ENCODE measurements at regions not wholly inside any gene's neighbourhood (a gene's known extent, or its start where the extent isn't known, plus 50 kb on each side); places are given as distances from the start of the nearest gene placed in this dataset.

DNA sequence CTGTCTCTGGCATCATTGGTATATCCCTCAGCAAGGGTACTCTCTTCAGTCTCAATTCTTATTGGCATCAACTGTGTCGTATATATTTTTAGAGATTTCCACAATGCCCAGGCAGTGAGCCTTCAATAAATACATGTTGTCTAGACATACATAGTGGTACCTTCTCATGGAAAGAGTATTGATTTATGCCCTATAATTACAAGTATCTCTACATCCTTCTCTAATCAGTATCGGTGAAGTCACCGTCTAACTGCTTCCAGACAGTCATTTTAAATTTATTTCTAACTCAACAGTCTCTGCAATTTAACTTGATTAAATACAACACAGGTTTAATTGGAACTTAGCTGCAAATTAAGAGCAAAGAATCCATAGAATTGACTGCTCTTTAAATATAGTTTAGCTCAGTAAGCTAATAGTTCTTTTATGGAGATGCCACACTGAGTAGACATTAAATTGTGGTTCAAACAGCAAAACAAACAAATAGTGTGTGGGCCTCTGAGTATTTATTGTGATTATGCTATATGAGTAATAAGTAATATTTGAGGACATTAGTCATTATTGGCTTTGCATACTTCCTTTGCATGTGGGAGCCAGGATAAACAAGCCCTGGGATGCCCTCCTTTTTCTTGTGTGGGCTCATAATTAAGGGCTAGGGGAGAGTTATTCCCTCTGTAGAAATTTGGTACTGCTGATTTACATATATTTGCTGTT, 126.9 kb upstream of the DUSP10 start:
- ATAC-seq: peak; percentile 84
- TF ChIP-seq, protein P1, sequence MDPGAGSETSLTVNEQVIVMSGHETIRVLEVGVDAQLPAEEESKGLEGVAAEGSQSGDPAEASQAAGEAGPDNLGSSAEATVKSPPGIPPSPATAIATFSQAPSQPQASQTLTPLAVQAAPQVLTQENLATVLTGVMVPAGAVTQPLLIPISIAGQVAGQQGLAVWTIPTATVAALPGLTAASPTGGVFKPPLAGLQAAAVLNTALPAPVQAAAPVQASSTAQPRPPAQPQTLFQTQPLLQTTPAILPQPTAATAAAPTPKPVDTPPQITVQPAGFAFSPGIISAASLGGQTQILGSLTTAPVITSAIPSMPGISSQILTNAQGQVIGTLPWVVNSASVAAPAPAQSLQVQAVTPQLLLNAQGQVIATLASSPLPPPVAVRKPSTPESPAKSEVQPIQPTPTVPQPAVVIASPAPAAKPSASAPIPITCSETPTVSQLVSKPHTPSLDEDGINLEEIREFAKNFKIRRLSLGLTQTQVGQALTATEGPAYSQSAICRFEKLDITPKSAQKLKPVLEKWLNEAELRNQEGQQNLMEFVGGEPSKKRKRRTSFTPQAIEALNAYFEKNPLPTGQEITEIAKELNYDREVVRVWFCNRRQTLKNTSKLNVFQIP (CRISPR knock-in tag; IDR thresholded peaks at IDR 0.05; ENCODE audit: borderline replicate concordance, low read depth): no peak
- TF ChIP-seq GLIS3 (CRISPR knock-in tag; IDR thresholded peaks at IDR 0.05) (no peak), CSDC2 (CRISPR knock-in tag; IDR thresholded peaks at IDR 0.05) (no peak), ARNTL (CRISPR knock-in tag; IDR thresholded peaks at IDR 0.05; ENCODE audit: borderline replicate concordance, low read depth) (no peak), PPARA (CRISPR knock-in tag; IDR thresholded peaks at IDR 0.05; ENCODE audit: borderline replicate concordance) (no peak), ZNF70 (CRISPR knock-in tag; IDR thresholded peaks at IDR 0.05) (no peak), ZFP30 (CRISPR knock-in tag; IDR thresholded peaks at IDR 0.05) (no peak), ZFP3 (CRISPR knock-in tag; IDR thresholded peaks at IDR 0.05) (no peak), ZNF8 (CRISPR knock-in tag; IDR thresholded peaks at IDR 0.05) (no peak), TSHZ2 (CRISPR knock-in tag; IDR thresholded peaks at IDR 0.05) (no peak), TCF4 (CRISPR knock-in tag; IDR thresholded peaks at IDR 0.05; ENCODE audit: borderline replicate concordance) (no peak)

- no peak for ATAC-seq
- TF ChIP-seq TSHZ2 (CRISPR knock-in tag; IDR thresholded peaks at IDR 0.05) (no peak), CSDC2 (CRISPR knock-in tag; IDR thresholded peaks at IDR 0.05) (no peak), ZNF70 (CRISPR knock-in tag; IDR thresholded peaks at IDR 0.05) (no peak), ZC3H10 (CRISPR knock-in tag; IDR thresholded peaks at IDR 0.05) (no peak), ZFP3 (CRISPR knock-in tag; IDR thresholded peaks at IDR 0.05) (no peak), RARB (CRISPR knock-in tag; IDR thresholded peaks at IDR 0.05) (no peak), ZNF8 (CRISPR knock-in tag; IDR thresholded peaks at IDR 0.05) (no peak), TCF4 (CRISPR knock-in tag; IDR thresholded peaks at IDR 0.05; ENCODE audit: borderline replicate concordance) (no peak), ISL1 (CRISPR knock-in tag; IDR thresholded peaks at IDR 0.05) (no peak), BACH2 (CRISPR knock-in tag; IDR thresholded peaks at IDR 0.05; ENCODE audit: borderline replicate concordance) (no peak), GLIS3 (CRISPR knock-in tag; IDR thresholded peaks at IDR 0.05) (no peak), ZNF565 (CRISPR knock-in tag; conservative IDR thresholded peaks at IDR 0.05; ENCODE audit: low read depth) (no peak), OSR1 (CRISPR knock-in tag; IDR thresholded peaks at IDR 0.05) (no peak), TOX (CRISPR knock-in tag; IDR thresholded peaks at IDR 0.05; ENCODE audit: borderline replicate concordance) (no peak), ARNTL (CRISPR knock-in tag; IDR thresholded peaks at IDR 0.05; ENCODE audit: borderline replicate concordance, low read depth) (no peak), ESRRG (CRISPR knock-in tag; IDR thresholded peaks at IDR 0.05) (no peak), ZFP30 (CRISPR knock-in tag; IDR thresholded peaks at IDR 0.05) (no peak)
- TF ChIP-seq, protein P2, sequence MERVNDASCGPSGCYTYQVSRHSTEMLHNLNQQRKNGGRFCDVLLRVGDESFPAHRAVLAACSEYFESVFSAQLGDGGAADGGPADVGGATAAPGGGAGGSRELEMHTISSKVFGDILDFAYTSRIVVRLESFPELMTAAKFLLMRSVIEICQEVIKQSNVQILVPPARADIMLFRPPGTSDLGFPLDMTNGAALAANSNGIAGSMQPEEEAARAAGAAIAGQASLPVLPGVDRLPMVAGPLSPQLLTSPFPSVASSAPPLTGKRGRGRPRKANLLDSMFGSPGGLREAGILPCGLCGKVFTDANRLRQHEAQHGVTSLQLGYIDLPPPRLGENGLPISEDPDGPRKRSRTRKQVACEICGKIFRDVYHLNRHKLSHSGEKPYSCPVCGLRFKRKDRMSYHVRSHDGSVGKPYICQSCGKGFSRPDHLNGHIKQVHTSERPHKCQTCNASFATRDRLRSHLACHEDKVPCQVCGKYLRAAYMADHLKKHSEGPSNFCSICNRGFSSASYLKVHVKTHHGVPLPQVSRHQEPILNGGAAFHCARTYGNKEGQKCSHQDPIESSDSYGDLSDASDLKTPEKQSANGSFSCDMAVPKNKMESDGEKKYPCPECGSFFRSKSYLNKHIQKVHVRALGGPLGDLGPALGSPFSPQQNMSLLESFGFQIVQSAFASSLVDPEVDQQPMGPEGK (CRISPR knock-in tag; IDR thresholded peaks at IDR 0.05; ENCODE audit: borderline replicate concordance): no peak
- TF ChIP-seq, protein P1 (CRISPR knock-in tag; IDR thresholded peaks at IDR 0.05; ENCODE audit: borderline replicate concordance, low read depth): no peak
- TF ChIP-seq, protein P3, sequence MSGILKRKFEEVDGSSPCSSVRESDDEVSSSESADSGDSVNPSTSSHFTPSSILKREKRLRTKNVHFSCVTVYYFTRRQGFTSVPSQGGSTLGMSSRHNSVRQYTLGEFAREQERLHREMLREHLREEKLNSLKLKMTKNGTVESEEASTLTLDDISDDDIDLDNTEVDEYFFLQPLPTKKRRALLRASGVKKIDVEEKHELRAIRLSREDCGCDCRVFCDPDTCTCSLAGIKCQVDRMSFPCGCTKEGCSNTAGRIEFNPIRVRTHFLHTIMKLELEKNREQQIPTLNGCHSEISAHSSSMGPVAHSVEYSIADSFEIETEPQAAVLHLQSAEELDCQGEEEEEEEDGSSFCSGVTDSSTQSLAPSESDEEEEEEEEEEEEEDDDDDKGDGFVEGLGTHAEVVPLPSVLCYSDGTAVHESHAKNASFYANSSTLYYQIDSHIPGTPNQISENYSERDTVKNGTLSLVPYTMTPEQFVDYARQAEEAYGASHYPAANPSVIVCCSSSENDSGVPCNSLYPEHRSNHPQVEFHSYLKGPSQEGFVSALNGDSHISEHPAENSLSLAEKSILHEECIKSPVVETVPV (CRISPR knock-in tag; IDR thresholded peaks at IDR 0.05): no peak
Observed at GRCh38 chr1:221867003-221867402, 125.1 kb upstream of the DUSP10 start.

Data from SK-N-SH treated with all-trans-retinoic acid at 6 μM for 48 hours (cell line).